Left ventricle myocardium inferior (tissue), 1 donor: ENCODE measurements at regions not wholly inside any gene's neighbourhood (a gene's known extent, or its start where the extent isn't known, plus 50 kb on each side); places are given as distances from the start of the nearest gene placed in this dataset.
A peak's percentile ranks its signal among the peaks of the same experiment; 100 is the strongest.

Source experiments
- DNase-seq: peaks from one replicate; pipeline ENCODE4 v3.0.0-alpha.2; 2020
- H3K27ac ChIP-seq: fragments of 200-600 bp; replicated peaks from 2 replicates; pipeline ENCODE4 v1.8.0; 2021
- H3K27me3 ChIP-seq: fragments of 200-600 bp; 2 replicates; pipeline ENCODE4 v1.8.0; 2021; ENCODE audit warnings: low read depth
- H3K36me3 ChIP-seq: fragments of 200-600 bp; 2 replicates; pipeline ENCODE4 v1.8.0; 2021
- H3K4me1 ChIP-seq: fragments of 200-600 bp; 2 replicates; pipeline ENCODE4 v1.8.0; 2021
- H3K4me3 ChIP-seq: fragments of 200-600 bp; 2 replicates; pipeline ENCODE4 v1.8.0; 2021; ENCODE audit warnings: mild to moderate bottlenecking, moderate library complexity
- H3K9me3 ChIP-seq: fragments of 200-600 bp; replicated peaks from 2 replicates; pipeline ENCODE4 v1.8.0; 2021
- intact Hi-C: fragments of 100-400 bp; cut with micrococcal nuclease; formaldehyde crosslinking; loops from one replicate; pipeline ENCODE4 v1.11.0; 2022
- TF ChIP-seq, protein P1 (sequence below): fragments of 200-600 bp; IDR thresholded peaks from 2 replicates; pipeline ENCODE4 v1.8.0; 2021; ENCODE audit warnings: antibody characterized with exemption, mild to moderate bottlenecking, borderline replicate concordance
- donor health status: DM: no; HTN: yes; CAD: no; lungs with severe emphysema.

DNA sequence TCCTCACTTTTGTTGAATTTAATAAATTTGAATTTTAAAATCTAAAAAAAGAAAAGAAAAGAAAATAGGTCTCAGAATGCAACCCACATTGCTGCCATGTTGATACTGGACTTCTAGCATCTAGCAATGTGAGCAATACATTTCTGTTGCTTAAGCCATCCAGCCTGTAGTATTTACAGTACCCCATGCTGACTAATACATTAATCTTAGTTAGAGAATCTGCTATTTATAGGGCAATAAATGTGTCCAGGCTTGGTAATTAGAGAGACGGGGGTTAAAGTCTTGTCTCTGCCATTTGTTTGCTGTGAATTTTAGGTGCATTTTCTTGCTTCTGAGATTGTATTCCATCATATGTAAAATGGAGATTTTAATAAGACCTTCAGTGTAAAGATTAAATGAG is 471.3 kb downstream of the DHX35 start:
- Histone ChIP-seq H3K9me3 (peaks cover 15% of the 10 kb centered on the region), H3K4me1 (no peaks in the 10 kb centered on the region), H3K27ac (no peak overlapping the region), H3K36me3 (no peaks in the 10 kb centered on the region), H3K4me3 (no peak overlapping the region), H3K27me3 (no peaks in the 10 kb centered on the region)
- TF ChIP-seq, protein P1, sequence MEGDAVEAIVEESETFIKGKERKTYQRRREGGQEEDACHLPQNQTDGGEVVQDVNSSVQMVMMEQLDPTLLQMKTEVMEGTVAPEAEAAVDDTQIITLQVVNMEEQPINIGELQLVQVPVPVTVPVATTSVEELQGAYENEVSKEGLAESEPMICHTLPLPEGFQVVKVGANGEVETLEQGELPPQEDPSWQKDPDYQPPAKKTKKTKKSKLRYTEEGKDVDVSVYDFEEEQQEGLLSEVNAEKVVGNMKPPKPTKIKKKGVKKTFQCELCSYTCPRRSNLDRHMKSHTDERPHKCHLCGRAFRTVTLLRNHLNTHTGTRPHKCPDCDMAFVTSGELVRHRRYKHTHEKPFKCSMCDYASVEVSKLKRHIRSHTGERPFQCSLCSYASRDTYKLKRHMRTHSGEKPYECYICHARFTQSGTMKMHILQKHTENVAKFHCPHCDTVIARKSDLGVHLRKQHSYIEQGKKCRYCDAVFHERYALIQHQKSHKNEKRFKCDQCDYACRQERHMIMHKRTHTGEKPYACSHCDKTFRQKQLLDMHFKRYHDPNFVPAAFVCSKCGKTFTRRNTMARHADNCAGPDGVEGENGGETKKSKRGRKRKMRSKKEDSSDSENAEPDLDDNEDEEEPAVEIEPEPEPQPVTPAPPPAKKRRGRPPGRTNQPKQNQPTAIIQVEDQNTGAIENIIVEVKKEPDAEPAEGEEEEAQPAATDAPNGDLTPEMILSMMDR: no peak
- intact Hi-C loops: no loop called here
- DNase-seq: no peak

DNA sequence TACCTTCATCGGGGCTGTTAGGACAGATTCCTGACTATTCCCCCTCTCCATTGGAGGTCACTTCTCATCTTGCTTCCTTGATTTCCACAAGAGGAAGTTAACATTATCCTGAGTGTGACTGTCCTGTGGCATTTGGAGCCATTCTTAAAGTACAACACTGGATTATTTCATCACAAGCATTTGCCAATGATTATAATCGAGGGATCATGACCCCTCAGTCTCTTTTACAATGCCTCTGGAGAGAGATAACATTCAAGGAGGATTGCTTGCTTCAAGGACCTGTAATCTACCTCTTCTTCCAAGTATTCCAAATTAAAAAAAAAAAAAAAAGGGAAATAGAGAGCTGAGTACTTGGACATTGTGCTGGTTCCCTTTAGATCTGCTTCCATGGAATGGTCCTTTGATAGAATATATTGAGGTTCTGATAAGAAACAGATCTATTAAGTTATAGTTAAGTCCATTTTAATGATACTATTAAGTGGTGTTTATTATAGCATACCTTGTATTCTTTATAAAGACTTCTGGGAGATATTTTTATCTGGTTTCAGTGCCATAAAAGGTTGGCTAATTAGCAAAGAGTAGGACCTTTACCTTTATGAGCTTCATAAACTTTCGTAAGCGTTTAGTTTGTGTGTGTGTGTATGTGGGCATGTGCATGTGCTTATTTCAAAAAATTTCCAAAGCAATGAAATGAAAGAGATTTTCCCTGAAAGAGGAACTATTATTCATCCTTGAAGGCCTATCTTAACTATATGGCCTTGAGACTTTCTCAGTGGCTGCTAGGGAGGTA is 469.1 kb downstream of the DHX35 start:
- Histone ChIP-seq H3K4me3 (no peak overlapping the region), H3K4me1 (no peaks in the 10 kb centered on the region), H3K9me3 (peaks cover 14% of the 10 kb centered on the region), H3K27me3 (no peaks in the 10 kb centered on the region), H3K36me3 (no peaks in the 10 kb centered on the region), H3K27ac (no peak overlapping the region)
- intact Hi-C loops: no loop called here
- TF ChIP-seq, protein P1: no peak
- no peak for DNase-seq

DNA sequence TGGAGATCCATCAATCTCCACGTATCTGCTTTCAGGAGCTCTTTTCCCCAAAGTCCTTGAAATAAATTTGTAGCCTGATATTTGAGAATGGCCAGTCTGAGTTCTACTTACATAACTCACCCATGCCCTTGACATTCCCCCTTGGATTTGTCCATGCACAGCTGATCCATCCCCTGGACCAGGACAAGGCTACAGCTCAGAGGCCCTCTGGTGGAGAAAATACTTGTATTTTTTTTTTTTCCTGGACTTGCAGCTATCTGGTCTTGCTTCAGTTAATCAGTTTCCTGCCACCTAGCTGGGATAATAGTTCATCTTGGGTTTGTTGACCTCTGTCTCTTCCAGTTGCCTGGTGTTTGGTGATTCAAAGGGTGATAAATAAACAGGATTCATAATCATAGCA is 467.6 kb downstream of the DHX35 start:
- no peak overlapping the region for H3K27ac ChIP-seq
- peaks cover 14% of the 10 kb centered on the region for H3K9me3 ChIP-seq
- intact Hi-C loops: no loop called here
- H3K27me3 ChIP-seq: no peaks in the 10 kb centered on the region
- DNase-seq: no peak
- TF ChIP-seq, protein P1: peak; percentile 46
- no peaks in the 10 kb centered on the region for H3K4me1 ChIP-seq
- no peaks in the 10 kb centered on the region for H3K36me3 ChIP-seq
- no peak overlapping the region for H3K4me3 ChIP-seq

DNA sequence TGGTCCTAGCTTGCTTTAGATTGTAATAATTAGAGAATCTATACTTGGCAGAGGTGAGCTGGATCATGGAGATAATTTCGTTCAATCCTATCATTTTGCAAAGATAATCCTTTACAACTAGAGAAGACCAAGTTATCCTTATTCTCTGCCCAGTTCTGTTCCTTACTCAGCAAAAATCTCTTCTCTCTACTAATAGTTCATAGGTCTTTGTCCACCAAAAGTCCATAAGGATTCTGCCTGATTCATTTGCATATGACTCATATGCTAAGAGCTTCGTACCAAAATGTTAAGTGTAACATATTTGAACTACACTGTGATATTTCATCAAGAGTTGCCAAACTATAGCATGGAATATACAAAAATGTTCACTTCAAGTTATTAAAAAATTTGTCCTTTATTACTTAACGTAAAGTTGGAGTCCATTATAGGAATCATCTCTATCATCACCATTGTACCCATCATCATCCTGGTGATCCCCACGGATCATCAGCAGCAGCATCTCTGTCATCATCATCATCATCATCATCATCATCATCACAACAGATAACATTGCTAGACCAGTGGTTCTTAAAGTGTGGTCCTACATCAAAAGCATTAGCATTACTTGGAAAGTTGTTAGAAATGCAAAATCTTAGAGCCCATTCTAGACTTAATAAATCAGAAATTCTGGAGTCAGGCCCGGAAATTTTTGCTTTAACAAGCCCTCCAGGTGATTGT is 463.0 kb downstream of the DHX35 start:
- no peak overlapping the region for H3K27ac ChIP-seq
- intact Hi-C loops: no loop called here

DNA sequence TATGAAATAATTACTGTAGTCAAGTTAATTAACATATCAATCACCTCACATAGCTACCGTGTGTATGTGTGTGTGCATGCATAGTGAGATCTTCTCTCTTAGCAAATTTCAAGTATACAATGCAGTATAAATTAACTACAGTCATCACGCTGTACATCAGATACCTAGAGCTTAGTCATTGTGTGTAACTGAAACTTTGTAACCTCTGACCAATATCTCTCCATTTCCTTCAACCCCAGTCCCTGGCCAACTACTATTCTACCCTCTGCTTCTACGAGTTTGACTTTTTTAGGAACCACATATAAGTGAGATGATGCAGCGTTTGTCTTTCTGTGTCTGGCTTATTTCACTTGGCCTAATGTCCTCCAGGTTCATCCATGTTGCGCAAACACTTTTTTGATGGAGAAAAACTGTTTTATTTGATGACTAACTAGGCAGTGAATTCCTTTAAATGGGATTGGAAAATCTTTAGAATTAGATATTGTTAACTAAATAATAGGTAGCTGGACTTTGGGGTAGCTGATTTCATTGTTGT is 459.5 kb downstream of the DHX35 start:
- Histone ChIP-seq H3K27ac (no peak overlapping the region), H3K4me1 (no peaks in the 10 kb centered on the region), H3K27me3 (no peaks in the 10 kb centered on the region), H3K9me3 (no peaks in the 10 kb centered on the region), H3K4me3 (no peak overlapping the region), H3K36me3 (no peaks in the 10 kb centered on the region)
- intact Hi-C loops: no loop called here
- no peak for DNase-seq
- TF ChIP-seq, protein P1: no peak

More for the DNA sequence above, 463.0 kb downstream of the DHX35 start:
- Histone ChIP-seq H3K4me3 (no peak overlapping the region), H3K36me3 (no peaks in the 10 kb centered on the region), H3K9me3 (peaks cover 4% of the 10 kb centered on the region), H3K4me1 (no peaks in the 10 kb centered on the region), H3K27me3 (no peaks in the 10 kb centered on the region)
- TF ChIP-seq, protein P1: no peak
- DNase-seq: no peak
